Endodermal cell (in vitro differentiated cells): ENCODE measurements at regions not wholly inside any gene's neighbourhood (a gene's known extent, or its start where the extent isn't known, plus 50 kb on each side); places are given as distances from the start of the nearest gene placed in this dataset.

Source experiments
- DNase-seq: peaks from one replicate; pipeline ENCODE4 v3.0.0-alpha.2; 2017
- H3K27ac ChIP-seq: 2 replicates; pipeline ENCODE4 v1.5.1; 2013; ENCODE audit warnings: mild to moderate bottlenecking, low read depth, low read length, moderate library complexity
- H3K27me3 ChIP-seq: 2 replicates; pipeline ENCODE4 v1.6.1; 2013; ENCODE audit warnings: mild to moderate bottlenecking, low read length, moderate library complexity; ENCODE audit not compliant: insufficient read depth, control insufficient read depth, poor library complexity, severe bottlenecking
- H3K36me3 ChIP-seq: 2 replicates; pipeline ENCODE4 v1.7.0; 2013; ENCODE audit warnings: mild to moderate bottlenecking, low read length, moderate library complexity; ENCODE audit not compliant: control insufficient read depth, insufficient read depth
- H3K4me1 ChIP-seq: one replicate; pipeline ENCODE4 v1.7.0; 2013; ENCODE audit warnings: low read length; ENCODE audit not compliant: control insufficient read depth, insufficient read depth
- H3K4me3 ChIP-seq: 2 replicates; pipeline ENCODE4 v1.5.1; 2013; ENCODE audit warnings: mild to moderate bottlenecking, low read length, moderate library complexity
- H3K9ac ChIP-seq: 2 replicates; pipeline ENCODE4 v1.6.1; 2013; ENCODE audit warnings: mild to moderate bottlenecking, low read length, moderate library complexity; ENCODE audit not compliant: poor library complexity, severe bottlenecking; ENCODE audit errors: extremely low read depth
- H3K9me3 ChIP-seq: 2 replicates; pipeline ENCODE4 v1.6.1; 2013; ENCODE audit warnings: mild to moderate bottlenecking, low read length, moderate library complexity; ENCODE audit not compliant: control insufficient read depth
- H3K27ac Mint-ChIP-seq: 2 replicates; pipeline ENCODE4 v1.8.0; 2020; ENCODE audit warnings: mixed read lengths
- H3K27me3 Mint-ChIP-seq: 2 replicates; pipeline ENCODE4 v1.8.0; 2021; ENCODE audit warnings: mild to moderate bottlenecking, mixed read lengths; ENCODE audit not compliant: insufficient read depth
- H3K36me3 Mint-ChIP-seq: 2 replicates; pipeline ENCODE4 v1.8.0; 2020; ENCODE audit warnings: low read depth, mixed read lengths
- H3K4me1 Mint-ChIP-seq: 2 replicates; pipeline ENCODE4 v1.8.0; 2020; ENCODE audit warnings: mixed read lengths
- H3K4me3 Mint-ChIP-seq: 2 replicates; pipeline ENCODE4 v1.8.0; 2020; ENCODE audit warnings: mild to moderate bottlenecking, moderate library complexity, mixed read lengths
- H3K9me3 Mint-ChIP-seq: 2 replicates; pipeline ENCODE4 v1.8.0; 2020; ENCODE audit warnings: mild to moderate bottlenecking, mixed read lengths
- WGBS, 2 experiments: methylation state at CpG; one replicate each; pipeline versions ENCODE4 v1.1.5 to v1.1.7; 2013; ENCODE audit warnings: missing lambda C conversion rate in 2 of 2, mixed read lengths in 1 of 2; ENCODE audit not compliant: insufficient coverage in 1 of 2, insufficient read length in 1 of 2; 5-methylcytosine and 5-hydroxymethylcytosine counted together
- TF ChIP-seq, protein P1 (sequence below): fragments of 200-600 bp; sonication (generic); conservative IDR thresholded peaks from 2 replicates; pipeline ENCODE4 v1.5.0; 2021; ENCODE audit warnings: antibody characterized with exemption, mild to moderate bottlenecking

GRCh38 chr10:131435232-131435631 lies 123.7 kb upstream of the TCERG1L start:
- Mint-ChIP-seq H3K36me3 (no peaks in the 10 kb centered on the region), H3K4me3 (no peak overlapping the region), H3K9me3 (no peaks in the 10 kb centered on the region), H3K4me1 (no peaks in the 10 kb centered on the region), H3K27ac (no peak overlapping the region), H3K27me3 (no peaks in the 10 kb centered on the region)
- H3K9me3 ChIP-seq, result no peaks in the 10 kb centered on the region
- TF ChIP-seq, protein P1, sequence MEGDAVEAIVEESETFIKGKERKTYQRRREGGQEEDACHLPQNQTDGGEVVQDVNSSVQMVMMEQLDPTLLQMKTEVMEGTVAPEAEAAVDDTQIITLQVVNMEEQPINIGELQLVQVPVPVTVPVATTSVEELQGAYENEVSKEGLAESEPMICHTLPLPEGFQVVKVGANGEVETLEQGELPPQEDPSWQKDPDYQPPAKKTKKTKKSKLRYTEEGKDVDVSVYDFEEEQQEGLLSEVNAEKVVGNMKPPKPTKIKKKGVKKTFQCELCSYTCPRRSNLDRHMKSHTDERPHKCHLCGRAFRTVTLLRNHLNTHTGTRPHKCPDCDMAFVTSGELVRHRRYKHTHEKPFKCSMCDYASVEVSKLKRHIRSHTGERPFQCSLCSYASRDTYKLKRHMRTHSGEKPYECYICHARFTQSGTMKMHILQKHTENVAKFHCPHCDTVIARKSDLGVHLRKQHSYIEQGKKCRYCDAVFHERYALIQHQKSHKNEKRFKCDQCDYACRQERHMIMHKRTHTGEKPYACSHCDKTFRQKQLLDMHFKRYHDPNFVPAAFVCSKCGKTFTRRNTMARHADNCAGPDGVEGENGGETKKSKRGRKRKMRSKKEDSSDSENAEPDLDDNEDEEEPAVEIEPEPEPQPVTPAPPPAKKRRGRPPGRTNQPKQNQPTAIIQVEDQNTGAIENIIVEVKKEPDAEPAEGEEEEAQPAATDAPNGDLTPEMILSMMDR, result no peak
- H3K27me3 ChIP-seq, result no peaks in the 10 kb centered on the region
- H3K4me1 ChIP-seq, result no peaks in the 10 kb centered on the region
- 84 to 90% methylated on average over 2 to 9 of the region's 9 CpGs for WGBS, 2 experiments
- no peak for DNase-seq
- H3K27ac ChIP-seq, result no peak overlapping the region
- H3K36me3 ChIP-seq, result no peaks in the 10 kb centered on the region
- no peak overlapping the region for H3K9ac ChIP-seq
- no peak overlapping the region for H3K4me3 ChIP-seq

DNA sequence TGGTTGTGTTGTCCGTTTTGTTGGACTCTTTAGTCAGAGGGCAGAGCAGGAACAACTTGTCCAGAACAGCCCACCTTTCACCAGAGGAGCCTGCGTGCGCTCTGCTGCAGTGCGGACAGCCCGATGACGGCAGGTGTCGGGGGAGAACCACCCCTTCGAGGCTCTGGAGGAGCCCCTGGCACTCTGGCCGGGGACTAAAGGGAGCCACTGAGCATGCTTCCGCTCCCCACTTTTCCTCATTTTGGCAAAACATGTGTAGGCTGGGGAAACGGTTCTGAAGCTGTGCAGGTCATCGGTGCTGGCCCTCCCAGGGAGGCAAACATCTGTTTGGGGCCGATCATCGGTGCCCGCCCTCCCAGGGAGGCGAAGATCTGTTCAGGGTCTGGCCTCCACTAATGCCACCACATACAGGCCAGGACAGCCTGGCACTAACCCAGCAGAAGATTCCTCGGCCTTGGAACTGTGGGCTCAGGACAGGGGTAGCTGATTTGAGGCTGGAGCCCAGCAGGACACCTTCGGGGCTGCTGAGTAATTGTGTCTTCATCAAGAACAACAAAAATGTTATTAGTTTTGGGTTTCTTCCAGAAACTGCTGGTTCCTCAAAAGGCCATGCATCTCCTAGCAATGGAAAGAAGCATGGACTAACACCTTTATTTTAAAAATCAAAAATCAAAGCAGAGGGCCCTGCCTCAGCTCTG lies 124.4 kb upstream of the TCERG1L start:
- DNase-seq, result no peak
- no peaks in the 10 kb centered on the region for H3K36me3 Mint-ChIP-seq
- WGBS, 2 experiments, result 87 to 98% methylated on average over 8 to 18 of the region's 18 CpGs

DNA sequence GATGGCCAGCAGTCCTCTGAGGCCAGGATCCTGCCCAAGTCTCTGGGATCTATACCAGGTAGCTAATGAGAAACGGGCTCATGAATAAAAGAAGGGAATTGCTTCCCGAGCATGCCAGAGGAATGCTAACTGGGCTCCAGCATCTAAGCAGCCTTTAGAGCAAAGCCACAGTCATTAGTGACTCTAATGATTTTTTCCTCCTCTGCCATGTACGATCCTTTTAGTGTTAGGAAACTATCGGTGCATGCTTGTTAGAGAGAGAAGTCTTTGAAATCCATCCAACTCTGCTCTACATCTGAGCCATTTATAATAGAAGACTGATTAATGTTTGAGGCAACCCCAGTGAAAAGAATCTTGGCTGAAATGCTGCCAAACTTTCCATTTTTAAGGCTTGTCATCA lies 124.9 kb upstream of the TCERG1L start:
- 89 to 100% methylated on average over 1 to 4 of the region's 4 CpGs for WGBS, 2 experiments
- Histone ChIP-seq H3K27me3 (no peaks in the 10 kb centered on the region), H3K4me1 (no peaks in the 10 kb centered on the region), H3K9me3 (no peaks in the 10 kb centered on the region), H3K9ac (no peak overlapping the region), H3K36me3 (no peaks in the 10 kb centered on the region), H3K4me3 (no peak overlapping the region), H3K27ac (no peak overlapping the region)
- DNase-seq, result no peak
- Mint-ChIP-seq H3K4me1 (no peaks in the 10 kb centered on the region), H3K27ac (no peak overlapping the region), H3K27me3 (no peaks in the 10 kb centered on the region), H3K4me3 (no peak overlapping the region), H3K9me3 (no peaks in the 10 kb centered on the region), H3K36me3 (no peaks in the 10 kb centered on the region)
- TF ChIP-seq, protein P1, result no peak

More for the DNA sequence above, 124.4 kb upstream of the TCERG1L start:
- H3K27ac ChIP-seq, result no peak overlapping the region
- Mint-ChIP-seq H3K9me3 (no peaks in the 10 kb centered on the region), H3K27ac (no peak overlapping the region), H3K4me1 (no peaks in the 10 kb centered on the region), H3K4me3 (no peak overlapping the region), H3K27me3 (no peaks in the 10 kb centered on the region)
- H3K9ac ChIP-seq, result no peak overlapping the region
- H3K27me3 ChIP-seq, result no peaks in the 10 kb centered on the region
- H3K4me3 ChIP-seq, result no peak overlapping the region
- no peaks in the 10 kb centered on the region for H3K36me3 ChIP-seq
- no peaks in the 10 kb centered on the region for H3K4me1 ChIP-seq
- TF ChIP-seq, protein P1, result no peak
- H3K9me3 ChIP-seq, result no peaks in the 10 kb centered on the region
